ENCODE measurements at regions not wholly inside any gene's neighbourhood (a gene's known extent, or its start where the extent isn't known, plus 50 kb on each side); places are given as distances from the start of the nearest gene placed in this dataset.

DNA sequence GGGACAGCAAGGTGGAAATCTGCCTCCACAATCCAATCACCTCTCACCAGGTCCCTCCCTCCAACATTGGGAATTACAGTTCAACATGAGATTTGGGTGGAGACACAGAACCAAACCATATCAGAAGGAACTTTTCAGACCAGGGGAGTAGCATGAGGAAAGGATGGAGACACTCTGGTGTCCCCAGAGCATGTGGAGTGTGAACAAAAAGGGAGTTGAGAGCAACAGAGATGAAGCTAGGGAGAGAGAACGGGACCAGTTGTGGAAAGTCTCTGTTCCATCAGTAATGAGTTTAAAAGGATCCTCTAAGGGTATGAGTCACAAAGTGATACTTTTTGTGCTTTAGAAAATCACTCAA is 382.0 kb downstream of the SFMBT2 start:
- H3K36me3 ChIP-seq = no peaks in the 10 kb centered on the region
- no peak overlapping the region for H3K27ac ChIP-seq
- DNase-seq (ENCODE audit: low read depth in 1 of 2, low spot score in 2 of 2) = no peak
- H3K4me3 ChIP-seq = no peak overlapping the region
- no peaks in the 10 kb centered on the region for H3K4me1 ChIP-seq (replicated peaks)
- no peaks in the 10 kb centered on the region for H3K27me3 ChIP-seq (replicated peaks)
- H3K9me3 ChIP-seq (replicated peaks) = no peaks in the 10 kb centered on the region

- no peak for DNase-seq (ENCODE audit: low read depth in 1 of 2, low spot score in 2 of 2)
- Histone ChIP-seq H3K36me3 (no peaks in the 10 kb centered on the region), H3K27me3 (replicated peaks) (no peaks in the 10 kb centered on the region), H3K4me3 (no peak overlapping the region), H3K27ac (no peak overlapping the region), H3K4me1 (replicated peaks) (no peaks in the 10 kb centered on the region), H3K9me3 (replicated peaks) (no peaks in the 10 kb centered on the region)
Observed at GRCh38 chr10:7027913-7028808, 382.7 kb downstream of the SFMBT2 start.

DNA sequence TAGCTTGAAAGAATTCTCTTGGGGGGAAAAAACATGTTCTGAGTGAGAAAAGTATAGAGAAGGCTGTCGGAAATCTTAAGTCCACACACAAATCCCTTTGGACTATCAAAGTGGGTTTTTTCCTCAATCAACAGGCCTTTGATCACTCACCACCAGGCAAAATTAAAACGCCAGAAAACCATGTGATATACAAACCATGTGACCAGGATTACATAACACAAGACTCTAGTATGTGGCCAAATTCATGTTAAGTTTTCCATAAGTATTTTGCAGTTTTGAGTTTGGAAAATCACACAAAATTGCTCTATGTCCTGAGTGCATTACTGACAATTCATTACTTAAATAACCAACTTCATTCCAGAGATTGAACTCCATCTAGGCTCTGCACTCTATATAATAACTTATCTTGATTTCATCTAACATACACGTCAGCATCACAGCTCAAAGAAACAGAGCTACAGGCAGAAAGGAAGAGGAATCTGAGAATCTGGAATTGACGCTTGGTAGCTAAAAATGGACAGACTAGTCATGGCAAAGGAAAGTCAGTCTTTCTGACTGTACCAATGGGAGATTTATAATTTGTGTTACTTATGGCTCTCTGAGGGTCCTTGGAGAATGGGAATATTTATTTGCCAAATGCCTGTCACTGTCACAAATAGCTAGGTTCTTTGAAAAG is 383.5 kb downstream of the SFMBT2 start:
- Histone ChIP-seq H3K9me3 (replicated peaks) (no peaks in the 10 kb centered on the region), H3K4me1 (replicated peaks) (no peaks in the 10 kb centered on the region), H3K27ac (no peak overlapping the region), H3K27me3 (replicated peaks) (no peaks in the 10 kb centered on the region), H3K4me3 (no peak overlapping the region), H3K36me3 (no peaks in the 10 kb centered on the region)
- no peak for DNase-seq (ENCODE audit: low read depth in 1 of 2, low spot score in 2 of 2)

DNA sequence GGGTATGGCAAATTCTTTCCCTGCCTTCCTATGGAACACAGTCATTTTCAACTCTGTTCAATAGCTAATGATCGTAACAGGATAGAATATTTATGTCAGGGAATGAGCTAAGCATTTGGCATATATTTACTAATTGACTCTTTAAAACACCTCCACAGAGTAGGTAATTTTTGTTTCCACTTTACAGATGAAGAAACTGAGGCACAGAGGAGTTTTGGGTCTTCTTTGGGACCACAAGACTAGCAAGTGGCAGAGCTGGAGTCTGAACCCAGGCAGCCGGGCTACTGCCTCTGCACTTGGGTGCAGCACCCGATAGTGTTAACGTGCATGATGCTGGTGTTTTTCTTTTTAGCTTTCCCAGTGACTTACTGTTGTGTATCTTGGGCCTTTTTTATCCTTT is 384.0 kb downstream of the SFMBT2 start:
- H3K36me3 ChIP-seq = no peaks in the 10 kb centered on the region
- no peaks in the 10 kb centered on the region for H3K4me1 ChIP-seq (replicated peaks)
- H3K9me3 ChIP-seq (replicated peaks) = no peaks in the 10 kb centered on the region
- H3K27me3 ChIP-seq (replicated peaks) = no peaks in the 10 kb centered on the region
- H3K4me3 ChIP-seq = no peak overlapping the region
- no peak for DNase-seq (ENCODE audit: low read depth in 1 of 2, low spot score in 2 of 2)
- no peak overlapping the region for H3K27ac ChIP-seq

- Histone ChIP-seq H3K27me3 (replicated peaks) (no peaks in the 10 kb centered on the region), H3K36me3 (no peaks in the 10 kb centered on the region), H3K4me3 (no peak overlapping the region), H3K27ac (no peak overlapping the region), H3K4me1 (replicated peaks) (no peaks in the 10 kb centered on the region), H3K9me3 (replicated peaks) (no peaks in the 10 kb centered on the region)
- no peak for DNase-seq (ENCODE audit: low read depth in 1 of 2, low spot score in 2 of 2)
Observed at GRCh38 chr10:7025296-7025695, 385.5 kb downstream of the SFMBT2 start.

DNA sequence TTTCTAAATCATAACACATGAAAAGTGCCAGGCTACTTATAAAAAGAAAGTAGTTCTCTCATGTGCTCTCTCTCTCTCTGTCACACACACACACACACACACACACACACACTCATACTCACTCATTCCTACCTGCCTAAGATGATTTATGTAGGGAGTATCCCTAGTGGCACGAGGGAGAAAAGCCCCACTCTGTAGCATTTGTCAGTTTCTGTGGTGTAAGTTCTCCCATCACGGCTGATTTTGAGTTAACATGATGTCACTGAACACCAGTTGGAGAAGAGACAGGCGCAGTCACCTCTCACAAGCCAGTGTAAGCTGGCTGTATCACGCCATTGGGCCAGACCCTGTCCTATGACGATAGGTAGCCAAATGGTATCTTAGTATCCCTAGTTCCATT is 395.4 kb downstream of the SFMBT2 start:
- Histone ChIP-seq H3K36me3 (no peaks in the 10 kb centered on the region), H3K4me3 (no peak overlapping the region), H3K27ac (no peak overlapping the region), H3K27me3 (replicated peaks) (no peaks in the 10 kb centered on the region; the same call in 1 of the 2 replicates), H3K9me3 (replicated peaks) (no peaks in the 10 kb centered on the region), H3K4me1 (replicated peaks) (no peaks in the 10 kb centered on the region)
- no peak for DNase-seq (ENCODE audit: low read depth in 1 of 2, low spot score in 2 of 2)

DNA sequence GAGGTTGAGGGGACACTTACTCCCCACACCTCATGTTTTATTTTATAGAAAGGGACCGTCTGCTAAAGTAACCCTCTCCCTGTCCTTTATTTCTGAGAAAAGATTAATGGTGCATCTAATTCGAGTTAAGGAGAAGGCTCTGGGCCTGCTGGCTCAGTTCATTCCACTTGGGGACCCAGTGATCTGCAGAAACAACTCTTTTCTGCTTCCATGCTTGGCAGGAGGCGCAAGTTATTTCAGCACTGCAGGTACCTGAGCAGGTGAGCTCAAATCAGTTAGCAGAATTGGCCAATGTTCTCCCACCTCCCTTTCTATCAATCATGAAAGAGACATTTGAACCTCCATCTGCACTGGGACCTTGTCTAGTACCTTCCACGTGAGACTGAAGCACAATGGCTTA is 396.1 kb downstream of the SFMBT2 start:
- Histone ChIP-seq H3K36me3 (no peaks in the 10 kb centered on the region), H3K4me3 (no peak overlapping the region), H3K27ac (no peak overlapping the region), H3K27me3 (replicated peaks) (no peaks in the 10 kb centered on the region; the same call in 1 of the 2 replicates), H3K4me1 (replicated peaks) (no peaks in the 10 kb centered on the region), H3K9me3 (replicated peaks) (no peaks in the 10 kb centered on the region)
- DNase-seq (ENCODE audit: low read depth in 1 of 2, low spot score in 2 of 2) = no peak

DNA sequence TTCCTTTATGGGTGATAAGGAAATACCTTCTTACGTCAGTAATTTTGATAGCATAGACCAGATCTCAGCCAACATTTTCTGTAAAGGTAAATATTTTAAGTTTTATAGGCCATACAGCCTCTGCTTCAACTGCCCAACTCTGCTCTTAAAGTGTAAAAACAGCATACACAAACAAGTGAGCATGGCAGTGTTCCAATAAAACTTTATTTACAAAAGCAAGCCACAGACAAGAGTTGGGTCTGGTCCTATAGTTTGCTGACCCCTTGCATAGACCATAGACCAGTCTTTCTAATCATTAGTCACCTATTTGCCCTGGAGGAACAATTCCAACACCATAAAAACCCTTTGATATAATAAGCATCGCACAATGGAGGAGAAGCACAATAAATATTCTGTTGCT is 398.8 kb downstream of the SFMBT2 start:
- H3K4me3 ChIP-seq = no peak overlapping the region
- DNase-seq (ENCODE audit: low read depth in 1 of 2, low spot score in 2 of 2) = no peak
- H3K4me1 ChIP-seq (replicated peaks) = no peaks in the 10 kb centered on the region
- H3K27ac ChIP-seq = no peak overlapping the region
- H3K27me3 ChIP-seq (replicated peaks) = no peaks in the 10 kb centered on the region; the same call in 1 of the 2 replicates
- H3K36me3 ChIP-seq = no peaks in the 10 kb centered on the region
- H3K9me3 ChIP-seq (replicated peaks) = no peaks in the 10 kb centered on the region

DNA sequence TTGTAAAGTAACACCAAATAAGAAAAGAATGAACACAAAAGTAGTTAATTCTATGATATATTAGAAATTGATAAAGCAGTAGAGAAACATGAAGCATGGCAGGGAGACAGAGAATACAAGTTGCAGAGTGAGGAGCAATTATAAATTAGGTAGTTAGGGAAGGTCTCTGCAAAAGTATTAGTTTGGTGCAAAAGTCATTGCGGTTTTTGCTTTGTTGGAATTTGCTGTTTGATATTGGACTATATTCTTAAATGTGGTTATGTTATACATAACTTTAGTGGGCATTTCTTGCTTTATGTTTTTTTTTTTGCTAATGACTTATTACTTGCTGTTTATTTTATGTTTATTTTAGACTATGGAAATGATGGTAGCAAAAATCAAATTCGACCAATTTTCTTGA is 402.2 kb downstream of the SFMBT2 start:
- no peak for DNase-seq (ENCODE audit: low read depth in 1 of 2, low spot score in 2 of 2)

GRCh38 chr10:7007600-7008190 is 403.1 kb downstream of the SFMBT2 start:
- Histone ChIP-seq H3K4me3 (no peak overlapping the region), H3K27ac (no peak overlapping the region), H3K27me3 (replicated peaks) (no peaks in the 10 kb centered on the region), H3K4me1 (replicated peaks) (no peaks in the 10 kb centered on the region), H3K9me3 (replicated peaks) (no peaks in the 10 kb centered on the region), H3K36me3 (no peaks in the 10 kb centered on the region)
- DNase-seq (ENCODE audit: low read depth in 1 of 2, low spot score in 2 of 2) = no peak

More for the DNA sequence above, 402.2 kb downstream of the SFMBT2 start:
- H3K27ac ChIP-seq = no peak overlapping the region
- no peaks in the 10 kb centered on the region for H3K27me3 ChIP-seq (replicated peaks)
- H3K36me3 ChIP-seq = no peaks in the 10 kb centered on the region
- H3K4me1 ChIP-seq (replicated peaks) = no peaks in the 10 kb centered on the region
- no peaks in the 10 kb centered on the region for H3K9me3 ChIP-seq (replicated peaks)
- H3K4me3 ChIP-seq = no peak overlapping the region

GRCh38 chr10:7006566-7006965 is 404.3 kb downstream of the SFMBT2 start:
- Histone ChIP-seq H3K9me3 (replicated peaks) (no peaks in the 10 kb centered on the region), H3K36me3 (no peaks in the 10 kb centered on the region), H3K4me3 (no peak overlapping the region), H3K27ac (no peak overlapping the region), H3K4me1 (replicated peaks) (no peaks in the 10 kb centered on the region), H3K27me3 (replicated peaks) (no peaks in the 10 kb centered on the region)
- DNase-seq (ENCODE audit: low read depth in 1 of 2, low spot score in 2 of 2) = no peak

DNA sequence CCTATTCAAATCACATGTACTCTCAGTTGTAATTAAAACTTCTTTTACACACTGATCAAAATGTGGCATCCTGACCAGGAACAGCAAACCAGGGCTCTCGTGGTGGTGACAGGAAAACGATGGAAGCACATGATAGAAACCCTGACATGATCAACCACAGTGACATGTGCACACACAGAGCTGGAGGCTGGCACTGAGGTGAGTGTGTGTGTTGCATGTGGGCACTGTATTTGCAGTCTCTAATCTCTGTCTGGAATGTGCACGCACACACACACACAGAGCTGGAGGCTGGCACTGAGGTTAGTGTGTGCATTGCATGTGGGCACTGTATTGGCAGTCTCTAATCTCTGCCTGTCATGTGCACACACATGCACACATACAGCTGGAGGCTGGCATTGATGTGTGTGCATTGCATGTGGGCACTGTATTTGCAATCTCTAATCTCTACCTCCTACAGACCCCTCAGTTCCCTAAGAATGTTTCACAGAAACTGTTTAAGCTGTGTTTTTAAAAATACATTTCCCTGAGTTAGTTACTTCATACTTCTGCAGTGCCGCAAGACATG is 406.9 kb downstream of the SFMBT2 start:
- Histone ChIP-seq H3K9me3 (replicated peaks) (no peaks in the 10 kb centered on the region), H3K27ac (no peak overlapping the region), H3K27me3 (replicated peaks) (peaks cover 8% of the 10 kb centered on the region; the same call in 1 of the 2 replicates), H3K4me1 (replicated peaks) (no peaks in the 10 kb centered on the region), H3K36me3 (no peaks in the 10 kb centered on the region), H3K4me3 (no peak overlapping the region)
- no peak for DNase-seq (ENCODE audit: low read depth in 1 of 2, low spot score in 2 of 2)

GRCh38 chr10:7000061-7000460 is 410.8 kb downstream of the SFMBT2 start:
- H3K36me3 ChIP-seq = no peaks in the 10 kb centered on the region
- no peak overlapping the region for H3K4me3 ChIP-seq
- no peak overlapping the region for H3K27ac ChIP-seq
- no peaks in the 10 kb centered on the region for H3K4me1 ChIP-seq (replicated peaks)
- H3K27me3 ChIP-seq (replicated peaks) = peaks cover 8% of the 10 kb centered on the region; the same call in 1 of the 2 replicates
- DNase-seq (ENCODE audit: low read depth in 1 of 2, low spot score in 2 of 2) = no peak
- no peaks in the 10 kb centered on the region for H3K9me3 ChIP-seq (replicated peaks)
